ENCODE measurements at regions not wholly inside any gene's neighbourhood (a gene's known extent, or its start where the extent isn't known, plus 50 kb on each side); places are given as distances from the start of the nearest gene placed in this dataset.
A peak's percentile ranks its signal among the peaks of the same experiment; 100 is the strongest.

DNA sequence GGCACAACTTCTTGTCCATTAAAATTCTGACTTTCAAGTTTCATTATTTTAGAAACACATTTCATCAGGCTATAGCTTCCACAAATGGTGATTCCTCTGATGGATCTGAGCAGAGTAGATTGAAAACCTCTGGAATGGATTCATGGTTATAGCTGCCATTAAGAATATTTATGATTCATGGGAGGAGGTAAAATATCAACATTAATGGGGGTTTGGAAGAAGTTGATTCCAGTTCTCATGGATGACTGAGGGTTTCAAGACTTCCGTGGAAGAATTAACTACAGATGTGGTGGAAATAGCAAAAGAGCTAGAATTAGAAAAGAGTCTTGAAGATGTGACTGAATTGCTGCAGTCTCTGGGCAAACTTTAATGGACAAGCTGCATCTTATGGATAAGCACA, 797.4 kb downstream of the SUCLG1 start:
- no peak overlapping the region for H3K4me3 ChIP-seq (ENCODE audit: low read length)
- no peak for DNase-seq (ENCODE audit: low read depth, low spot score)

DNA sequence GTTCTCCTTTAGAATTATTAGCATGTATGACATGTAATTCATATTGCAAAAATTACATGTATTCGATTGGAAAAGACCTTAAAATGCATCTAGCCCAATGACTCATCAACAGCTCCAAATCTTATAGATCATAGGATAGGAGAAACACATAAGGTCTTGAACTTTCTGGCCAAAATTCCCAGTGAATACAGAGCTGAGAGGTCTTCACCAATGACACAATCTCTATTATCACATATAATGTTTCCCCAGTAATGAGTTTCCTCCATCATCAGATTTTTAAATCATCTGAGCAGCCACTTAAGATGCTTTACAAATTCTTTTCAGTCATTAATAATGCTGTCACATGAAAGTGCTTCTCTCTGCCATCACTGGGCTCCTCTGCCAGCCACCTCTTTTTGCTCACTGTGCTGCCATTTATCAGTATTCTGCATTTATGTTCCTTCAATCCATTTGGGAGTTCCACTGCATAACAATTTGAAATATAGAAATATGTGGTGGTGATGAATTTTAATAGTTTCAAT, 804.9 kb downstream of the SUCLG1 start:
- DNase-seq (ENCODE audit: low read depth, low spot score) = no peak
- H3K4me3 ChIP-seq (ENCODE audit: low read length) = no peak overlapping the region

DNA sequence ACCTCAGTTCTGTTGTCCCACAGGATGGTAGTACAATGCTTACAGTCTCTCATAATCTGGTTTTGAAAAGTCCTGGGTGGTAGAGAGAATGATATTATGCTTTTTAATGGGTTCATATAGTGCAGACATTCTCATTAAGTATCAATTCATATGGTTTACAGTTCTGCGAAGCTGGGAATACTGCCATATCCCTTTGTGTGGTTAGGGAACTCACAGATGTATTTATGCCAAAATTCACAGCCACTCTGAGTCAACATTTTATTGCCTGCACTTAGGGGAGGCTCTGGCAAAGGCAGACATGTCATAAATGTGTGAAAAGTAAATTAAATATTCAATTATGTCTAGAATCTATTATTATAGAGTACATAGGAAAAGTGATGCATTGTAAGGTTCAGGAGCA, 808.2 kb downstream of the SUCLG1 start:
- no peak for DNase-seq (ENCODE audit: low read depth, low spot score)
- H3K4me3 ChIP-seq (ENCODE audit: low read length) = no peak overlapping the region

DNA sequence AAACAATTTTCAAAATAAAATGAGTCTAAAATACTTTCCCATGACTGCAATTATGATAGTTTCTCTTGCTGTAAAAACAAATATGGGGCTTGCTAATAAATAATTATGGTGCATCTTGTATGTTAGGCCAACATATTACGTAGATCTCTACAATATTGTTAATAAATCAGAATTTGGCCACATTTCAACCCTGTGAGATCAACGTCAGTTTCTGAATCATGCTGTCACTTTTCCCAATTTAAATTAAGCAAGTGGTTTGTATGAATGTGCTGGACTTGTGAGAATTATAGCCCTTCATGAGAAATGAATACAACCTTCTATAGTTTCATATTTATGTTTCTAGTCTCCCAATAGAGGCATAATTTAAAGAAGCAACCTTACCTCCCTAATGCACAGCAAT, 808.9 kb downstream of the SUCLG1 start:
- no peak for DNase-seq (ENCODE audit: low read depth, low spot score)

DNA sequence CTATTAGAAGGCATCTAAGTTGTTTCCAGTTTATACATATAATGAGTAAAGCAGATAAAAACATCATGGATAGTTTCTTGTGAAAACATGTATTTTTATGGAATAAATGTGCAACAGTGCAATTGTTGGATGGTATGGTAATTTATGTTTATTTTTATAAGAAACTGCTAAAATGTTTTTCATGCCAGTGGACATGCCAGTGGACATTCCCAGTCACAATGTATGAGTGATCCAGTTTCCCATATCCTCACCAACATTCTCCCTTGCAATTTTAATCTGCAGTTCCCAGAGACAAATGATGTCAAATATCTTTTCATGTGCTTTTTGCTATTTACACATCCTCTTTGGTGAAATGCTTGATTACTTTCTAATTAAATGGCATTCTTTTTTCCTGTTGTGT, 818.6 kb downstream of the SUCLG1 start:
- no peak for DNase-seq (ENCODE audit: low read depth, low spot score)
- H3K4me3 ChIP-seq (ENCODE audit: low read length) = no peak overlapping the region

More for the DNA sequence above, 808.9 kb downstream of the SUCLG1 start:
- no peak overlapping the region for H3K4me3 ChIP-seq (ENCODE audit: low read length)

DNA sequence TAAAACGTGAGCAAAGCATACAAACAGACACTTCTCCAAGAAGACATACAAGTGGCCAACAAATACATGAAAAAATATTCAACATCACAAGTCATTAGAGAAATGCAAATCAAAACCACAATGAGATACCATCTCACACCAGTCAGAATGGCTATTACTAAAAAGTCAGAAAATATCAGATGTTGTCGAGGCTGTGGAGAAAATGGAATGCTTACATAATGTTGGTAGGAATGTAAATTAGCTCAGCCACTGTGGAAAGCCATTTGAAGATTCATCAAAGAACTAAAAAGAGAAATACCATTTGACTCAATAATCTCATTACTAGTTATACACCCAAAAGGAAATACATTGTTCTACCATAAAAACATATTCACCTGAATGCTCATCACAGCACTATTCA, 825.7 kb downstream of the SUCLG1 start:
- no peak overlapping the region for H3K4me3 ChIP-seq (ENCODE audit: low read length)
- DNase-seq (ENCODE audit: low read depth, low spot score) = no peak

DNA sequence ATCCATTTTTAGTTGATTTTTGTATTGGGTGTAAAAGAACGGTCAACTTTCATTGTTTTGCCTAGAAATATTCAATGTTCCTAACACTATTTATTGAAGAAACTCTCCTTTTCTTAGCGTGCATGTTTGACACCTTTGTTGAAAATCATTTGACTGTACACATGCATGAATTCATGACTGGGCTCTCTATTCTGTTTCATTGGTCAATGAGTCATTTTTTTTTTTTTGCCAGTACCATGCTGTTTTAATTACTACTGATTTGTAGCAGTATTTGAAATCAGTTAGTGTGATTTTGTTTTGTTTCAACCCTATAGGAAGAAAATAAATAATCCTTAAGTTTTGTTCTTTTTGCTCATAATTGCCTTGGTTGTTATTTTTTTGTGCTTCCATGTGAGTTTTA, 828.7 kb downstream of the SUCLG1 start:
- no peak overlapping the region for H3K4me3 ChIP-seq (ENCODE audit: low read length)
- no peak for DNase-seq (ENCODE audit: low read depth, low spot score)

DNA sequence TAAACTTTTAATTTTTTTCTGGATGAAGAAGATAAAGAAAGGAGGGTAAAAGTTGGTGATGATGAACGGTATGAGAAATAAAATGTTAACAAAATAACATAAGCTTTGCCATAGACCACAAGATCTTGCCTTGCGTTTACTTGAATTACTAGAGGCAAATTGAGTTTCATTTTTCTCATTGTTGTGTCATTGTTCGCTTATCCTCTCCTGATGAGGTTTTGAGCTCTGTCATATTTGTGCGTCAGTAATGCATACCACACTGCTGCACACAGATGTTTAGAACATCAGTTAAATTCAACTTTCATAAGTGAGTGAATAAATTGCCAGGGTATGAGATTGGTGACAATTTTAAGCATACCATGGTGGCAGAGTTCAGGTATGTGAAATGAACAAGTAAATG, 843.6 kb downstream of the SUCLG1 start:
- H3K4me3 ChIP-seq (ENCODE audit: low read length) = no peak overlapping the region
- DNase-seq (ENCODE audit: low read depth, low spot score) = no peak

DNA sequence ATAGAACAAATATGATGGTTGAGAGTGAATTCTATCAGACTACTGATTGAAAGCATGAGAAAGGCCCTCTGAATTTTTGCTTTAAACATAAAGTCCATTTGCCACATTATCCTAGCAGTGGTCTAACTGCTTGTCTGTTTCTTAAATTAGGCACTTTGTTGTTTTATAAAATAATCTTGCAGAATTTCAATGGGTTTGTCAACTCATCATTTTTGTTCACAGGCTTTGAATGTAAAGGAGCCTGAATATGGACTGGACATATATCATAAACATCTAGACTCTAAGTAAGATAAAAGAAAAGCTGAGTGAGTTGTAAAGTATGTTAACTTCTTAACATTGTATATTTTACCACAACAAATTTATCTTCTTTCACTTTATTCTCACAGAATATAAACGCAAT, 845.9 kb downstream of the SUCLG1 start:
- no peak for DNase-seq (ENCODE audit: low read depth, low spot score)
- H3K4me3 ChIP-seq (ENCODE audit: low read length) = no peak overlapping the region

DNA sequence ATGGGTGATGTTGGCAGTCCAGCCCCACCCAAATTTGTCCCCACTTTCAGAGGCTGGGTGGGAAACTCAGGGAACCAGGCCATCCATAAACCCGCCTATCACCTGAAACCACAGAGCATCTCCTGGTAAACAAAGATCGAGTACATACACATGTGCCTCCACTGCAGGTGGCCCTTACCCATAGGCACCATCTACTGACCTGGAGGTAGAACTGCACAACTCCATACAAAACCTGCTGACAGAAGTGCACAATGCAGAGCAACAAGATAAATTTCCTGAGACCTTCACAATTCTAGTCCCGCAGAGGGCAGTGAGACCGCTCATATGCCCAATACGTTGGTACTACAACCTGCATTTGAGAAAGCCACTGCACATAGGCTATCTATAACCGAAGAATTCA, 856.3 kb downstream of the SUCLG1 start:
- no peak for DNase-seq (ENCODE audit: low read depth, low spot score)
- H3K4me3 ChIP-seq (ENCODE audit: low read length) = no peak overlapping the region

DNA sequence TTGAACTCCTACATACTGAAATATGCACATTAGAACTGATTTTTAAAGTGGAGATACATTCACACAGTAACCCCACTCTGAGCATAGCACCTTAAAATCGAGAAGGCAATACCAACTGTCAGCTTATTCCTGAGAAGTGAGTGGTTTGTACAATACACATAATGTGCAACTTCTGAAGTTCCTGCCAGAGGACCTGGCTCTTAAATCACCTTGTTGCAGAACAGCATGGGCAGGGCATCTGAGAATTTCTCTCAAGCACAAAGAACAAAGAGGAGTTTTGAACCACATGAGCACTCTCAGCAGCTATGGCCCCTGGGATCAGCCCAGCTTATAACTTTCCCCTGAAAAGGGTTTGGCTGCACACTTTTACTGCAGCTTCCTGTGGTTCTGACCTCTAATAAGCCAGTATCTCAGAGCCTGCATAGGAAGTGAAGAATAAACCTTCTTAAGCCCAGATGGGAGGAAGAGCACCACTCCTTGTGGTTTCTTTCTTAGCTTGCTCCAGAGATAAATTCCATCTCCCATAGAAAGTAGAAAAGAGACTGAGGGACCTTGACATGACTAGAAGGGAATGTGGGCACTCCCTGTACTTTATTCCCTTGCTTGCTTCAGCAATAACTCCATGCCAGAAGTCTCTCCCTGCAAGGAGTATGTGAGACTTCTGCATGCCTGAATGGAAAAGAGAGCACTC, 862.3 kb downstream of the SUCLG1 start:
- H3K4me3 ChIP-seq (ENCODE audit: low read length) = no peak overlapping the region
- DNase-seq (ENCODE audit: low read depth, low spot score) = no peak

DNA sequence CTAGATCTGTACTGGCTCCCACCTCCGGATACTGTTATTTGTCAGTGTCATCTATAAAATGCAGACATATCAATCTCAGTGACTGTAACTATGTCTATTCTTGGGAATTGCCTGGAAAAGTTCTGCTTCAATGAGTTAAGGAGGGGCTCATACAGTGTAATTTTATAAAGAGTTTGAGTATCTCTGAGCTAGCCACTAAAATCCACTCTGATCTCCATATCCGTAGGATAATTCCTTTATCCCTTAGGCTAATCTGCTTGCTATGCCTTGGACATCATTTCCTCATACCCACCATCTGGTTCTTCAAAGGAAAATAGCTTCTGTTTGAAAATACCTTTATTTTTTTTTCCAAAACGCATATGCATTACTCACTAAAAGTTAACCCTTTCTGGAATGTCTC, 863.2 kb downstream of the SUCLG1 start:
- H3K4me3 ChIP-seq (ENCODE audit: low read length) = no peak overlapping the region
- DNase-seq (ENCODE audit: low read depth, low spot score) = no peak

DNA sequence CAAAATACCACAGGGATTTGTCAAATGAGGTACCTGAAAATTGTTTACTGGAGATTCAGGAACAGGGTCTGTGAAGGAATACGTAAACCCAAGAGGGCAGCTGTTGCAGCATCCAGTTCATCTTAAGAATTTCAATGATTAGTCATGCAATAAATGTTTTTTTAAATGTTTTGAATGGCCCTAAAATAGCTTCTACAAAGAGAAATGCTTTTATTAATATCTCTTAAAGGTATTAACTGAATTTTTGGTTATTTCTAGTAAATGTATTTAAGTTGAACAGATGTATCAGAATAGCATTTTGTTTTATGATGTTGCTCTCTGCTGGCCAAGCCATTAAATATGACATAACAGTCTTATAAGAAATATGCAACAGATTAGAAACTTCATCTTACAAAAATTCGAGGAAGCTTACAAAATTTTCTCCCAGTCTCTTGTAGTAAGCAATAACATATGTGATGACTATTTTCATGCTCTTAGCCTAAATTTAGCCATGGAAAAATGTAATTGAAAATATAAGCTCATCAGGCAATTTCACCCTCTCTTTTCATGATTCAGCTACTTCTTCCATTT, 863.9 kb downstream of the SUCLG1 start:
- H3K4me3 ChIP-seq (ENCODE audit: low read length) = no peak overlapping the region
- no peak for DNase-seq (ENCODE audit: low read depth, low spot score)

DNA sequence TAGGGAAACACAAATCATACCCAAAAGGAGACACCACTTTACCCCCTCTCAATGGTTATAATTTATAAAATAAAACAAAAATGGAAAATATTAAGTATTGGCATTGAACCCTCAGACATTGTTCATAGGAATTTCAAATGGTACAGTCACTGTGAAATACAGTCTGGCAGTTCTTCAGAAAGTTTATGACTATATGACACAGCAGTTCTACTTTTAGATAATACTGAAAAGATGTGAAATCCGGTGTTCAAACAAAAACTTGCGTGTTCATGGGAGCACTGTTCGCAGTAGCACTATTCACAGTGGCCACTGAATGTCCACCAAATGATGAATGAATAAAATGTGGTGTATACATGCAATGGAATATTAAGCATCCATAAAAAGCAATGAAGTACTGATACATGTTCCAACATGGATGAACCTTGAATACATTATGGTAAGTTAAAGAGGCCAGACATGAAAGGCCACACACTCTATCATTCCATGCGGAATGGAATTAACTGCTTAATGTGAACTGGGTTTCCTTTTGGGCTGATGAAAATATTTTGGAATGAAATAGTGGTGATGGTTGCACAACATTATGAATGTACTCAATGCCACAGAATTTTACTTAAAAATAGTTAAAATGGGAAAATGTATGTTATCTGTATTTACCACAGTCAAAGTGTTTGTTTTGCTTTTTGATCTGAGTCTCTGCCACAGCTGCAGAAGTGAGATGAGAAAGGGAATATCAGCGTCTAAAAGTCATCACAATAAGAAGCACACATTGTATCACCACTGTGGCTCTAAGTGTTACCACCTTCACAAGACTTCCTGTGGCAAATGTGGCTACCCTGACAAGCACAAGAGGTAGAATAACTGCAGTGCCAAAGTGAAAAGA, 864.6 kb downstream of the SUCLG1 start:
- peak; percentile 50 for DNase-seq (ENCODE audit: low read depth, low spot score)
- H3K4me3 ChIP-seq (ENCODE audit: low read length) = no peak overlapping the region

DNA sequence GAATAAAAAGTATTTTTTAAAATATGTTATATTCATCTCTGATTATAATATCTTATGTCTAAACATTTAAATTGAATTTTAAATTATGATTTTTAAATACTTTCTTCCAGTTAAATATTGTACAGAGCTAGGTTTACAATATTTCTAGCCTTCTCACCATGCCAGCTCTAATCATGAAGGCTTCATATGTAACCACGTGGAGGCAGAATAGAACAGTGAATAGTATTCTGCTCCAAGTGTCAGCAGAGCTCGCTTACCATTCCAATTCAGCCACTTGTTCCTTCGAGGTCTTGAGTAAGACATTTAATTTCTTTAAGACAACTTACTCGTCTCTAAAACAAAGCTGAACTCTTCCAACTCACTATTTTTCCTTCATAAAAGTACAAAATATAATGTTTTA, 871.8 kb downstream of the SUCLG1 start:
- no peak for DNase-seq (ENCODE audit: low read depth, low spot score)
- H3K4me3 ChIP-seq (ENCODE audit: low read length) = no peak overlapping the region

DNA sequence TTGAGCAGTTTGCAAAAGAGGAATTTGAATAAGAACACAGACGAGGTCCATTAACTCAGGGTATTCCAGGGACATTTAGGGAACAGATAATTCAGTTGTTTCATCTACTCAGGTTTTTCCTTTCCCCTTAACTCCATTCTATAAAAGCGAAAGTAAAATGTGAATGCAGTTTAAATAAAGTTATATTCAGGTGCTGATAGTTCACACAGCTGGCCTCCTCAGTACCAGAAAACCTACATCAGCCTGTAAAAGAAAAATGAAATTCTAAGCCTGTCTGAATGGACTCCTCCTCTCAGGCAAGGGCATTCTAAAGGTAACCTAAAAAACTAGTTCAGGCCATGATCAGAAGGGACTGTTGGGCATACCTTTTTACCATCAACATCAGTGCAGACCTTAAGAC, 873.8 kb downstream of the SUCLG1 start:
- no peak for DNase-seq (ENCODE audit: low read depth, low spot score)
- no peak overlapping the region for H3K4me3 ChIP-seq (ENCODE audit: low read length)

DNA sequence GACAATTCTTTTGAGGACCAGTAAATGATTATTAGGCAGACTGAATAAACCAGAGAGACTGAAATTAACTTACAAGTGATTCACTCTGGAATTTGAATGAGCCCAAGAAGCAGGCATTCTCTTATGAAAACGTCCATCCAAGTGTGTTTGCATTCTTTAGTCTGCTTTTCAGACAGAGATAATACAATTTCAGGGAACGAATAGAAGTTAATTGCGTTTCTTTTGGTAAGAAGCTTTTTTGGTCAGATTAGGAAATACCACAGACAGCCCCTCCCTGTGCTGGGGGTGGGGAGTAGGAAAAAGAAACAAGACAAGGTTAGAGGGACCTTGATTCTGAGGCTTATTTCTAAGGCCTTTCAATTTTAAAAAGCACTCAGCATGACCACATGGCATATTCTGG, 874.4 kb downstream of the SUCLG1 start:
- no peak overlapping the region for H3K4me3 ChIP-seq (ENCODE audit: low read length)
- DNase-seq (ENCODE audit: low read depth, low spot score) = no peak

DNA sequence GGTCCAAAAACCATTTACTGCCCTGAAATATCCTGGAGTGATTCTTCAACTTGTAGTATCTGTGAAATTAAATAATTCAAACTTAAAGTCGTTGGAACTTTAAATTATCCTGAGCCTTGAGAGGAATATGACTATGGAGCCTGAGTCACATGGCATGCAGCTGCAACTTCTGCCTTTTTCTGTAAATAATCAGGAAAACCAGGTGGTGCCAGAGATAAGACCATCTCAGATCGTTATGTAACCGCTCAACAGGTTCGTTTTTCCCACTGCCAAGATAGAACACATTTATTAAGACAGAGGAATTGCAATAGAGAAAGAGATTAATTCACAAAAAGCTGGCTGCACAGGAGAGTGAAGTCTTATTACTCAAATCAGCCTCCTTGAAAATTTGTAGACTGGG, 876.5 kb downstream of the SUCLG1 start:
- no peak overlapping the region for H3K4me3 ChIP-seq (ENCODE audit: low read length)
- no peak for DNase-seq (ENCODE audit: low read depth, low spot score)

DNA sequence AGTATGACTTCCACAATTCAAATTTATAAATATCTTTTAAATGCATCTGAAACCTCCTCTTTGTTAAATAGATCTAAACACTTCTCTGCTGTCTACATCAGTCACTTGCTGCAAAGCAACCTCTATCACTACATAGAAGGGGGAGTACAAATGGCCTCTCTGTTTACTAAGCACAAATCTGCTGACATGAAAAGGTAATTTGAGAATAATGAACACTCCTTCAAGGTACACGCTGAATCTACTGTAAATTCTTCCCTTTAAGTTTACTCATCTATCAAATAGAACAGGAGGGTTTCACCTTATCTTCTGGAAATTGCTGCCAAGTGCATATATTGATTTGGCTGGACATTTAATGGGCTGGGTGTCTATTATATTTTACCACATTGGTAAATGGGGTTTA, 879.6 kb downstream of the SUCLG1 start:
- no peak overlapping the region for H3K4me3 ChIP-seq (ENCODE audit: low read length)
- no peak for DNase-seq (ENCODE audit: low read depth, low spot score)

DNA sequence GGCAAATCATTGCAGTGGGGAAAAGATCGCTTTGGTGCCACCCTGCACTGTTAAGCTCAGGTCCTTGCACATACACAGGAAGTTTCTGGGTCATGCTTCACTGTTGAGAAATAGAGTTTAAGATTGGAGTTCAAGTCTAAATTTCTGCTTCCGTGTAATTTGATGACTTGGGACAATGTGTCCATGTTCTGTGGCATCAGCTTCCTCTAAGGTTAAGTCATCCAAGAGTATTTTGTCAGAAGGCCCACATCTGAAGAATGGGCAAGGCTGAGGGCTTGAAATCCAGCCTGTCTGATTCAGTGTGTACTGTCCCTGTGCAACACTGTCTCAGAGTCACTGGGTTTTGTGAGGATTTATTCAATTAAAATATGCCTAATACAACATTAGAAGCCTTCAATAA, 880.7 kb downstream of the SUCLG1 start:
- DNase-seq (ENCODE audit: low read depth, low spot score) = no peak
- no peak overlapping the region for H3K4me3 ChIP-seq (ENCODE audit: low read length)
